ENCODE measurements at regions not wholly inside any gene's neighbourhood (a gene's known extent, or its start where the extent isn't known, plus 50 kb on each side); places are given as distances from the start of the nearest gene placed in this dataset.

DNA sequence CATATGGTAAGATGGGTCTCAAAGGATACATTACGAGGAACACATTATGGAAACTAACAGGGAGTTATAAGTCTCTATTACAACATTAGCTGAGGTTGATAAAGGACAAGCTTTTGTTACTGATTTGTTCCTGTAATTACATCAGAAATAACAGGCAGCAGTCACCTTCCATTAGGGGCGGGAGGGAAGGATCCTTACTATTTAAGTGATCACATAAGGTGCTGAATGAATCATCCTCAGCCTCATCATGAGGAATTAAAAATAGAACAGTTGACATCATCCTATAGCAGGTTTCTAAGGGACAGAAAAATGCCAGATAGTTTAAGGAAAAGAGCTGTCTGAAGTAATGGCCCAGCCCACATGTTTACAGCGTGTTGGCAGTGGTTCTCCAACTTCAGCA, 86.9 kb upstream of the MGAT5 start:
- TF ChIP-seq ZNF274 (IDR thresholded peaks at IDR 0.05; ENCODE audit: low read depth, low read length) (no peak), YY1 (IDR thresholded peaks at IDR 0.05; ENCODE audit: insufficient read depth, insufficient read length) (no peak)
